HG03139 (cell line): ENCODE measurements at regions not wholly inside any gene's neighbourhood (a gene's known extent, or its start where the extent isn't known, plus 50 kb on each side); places are given as distances from the start of the nearest gene placed in this dataset.

Source experiments
- ATAC-seq: cut with Tn5 transposase; IDR thresholded peaks from one replicate; pipeline ENCODE4 v1.9.1; 2021; ENCODE audit not compliant: unreplicated experiment

GRCh38 chr5:96045888-96046287, 84.2 kb upstream of the ELL2 start:
- ATAC-seq, result no peak

GRCh38 chr5:96043446-96043845, 81.8 kb upstream of the ELL2 start:
- ATAC-seq, result no peak

DNA sequence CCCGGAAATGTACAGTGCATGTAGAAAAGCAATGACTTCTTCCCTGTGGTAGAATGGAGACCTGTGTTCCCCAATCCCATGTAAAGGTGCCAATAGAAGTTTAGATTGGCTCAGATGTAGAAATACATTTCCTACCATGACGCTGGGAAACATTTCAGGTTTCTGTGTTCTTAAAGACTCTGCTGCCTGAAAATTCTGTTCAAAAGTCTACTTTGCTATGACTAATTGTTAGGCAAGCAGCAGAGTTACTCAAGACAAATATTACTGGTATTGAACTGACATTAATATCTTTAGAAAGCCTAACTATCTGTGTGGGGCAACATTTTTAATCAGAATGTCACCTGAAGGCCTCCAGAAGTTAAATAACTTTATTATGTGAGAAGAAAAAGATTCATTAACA, 75.5 kb upstream of the ELL2 start:
- ATAC-seq, result no peak

GRCh38 chr5:96036301-96036700, 74.7 kb upstream of the ELL2 start:
- no peak for ATAC-seq

DNA sequence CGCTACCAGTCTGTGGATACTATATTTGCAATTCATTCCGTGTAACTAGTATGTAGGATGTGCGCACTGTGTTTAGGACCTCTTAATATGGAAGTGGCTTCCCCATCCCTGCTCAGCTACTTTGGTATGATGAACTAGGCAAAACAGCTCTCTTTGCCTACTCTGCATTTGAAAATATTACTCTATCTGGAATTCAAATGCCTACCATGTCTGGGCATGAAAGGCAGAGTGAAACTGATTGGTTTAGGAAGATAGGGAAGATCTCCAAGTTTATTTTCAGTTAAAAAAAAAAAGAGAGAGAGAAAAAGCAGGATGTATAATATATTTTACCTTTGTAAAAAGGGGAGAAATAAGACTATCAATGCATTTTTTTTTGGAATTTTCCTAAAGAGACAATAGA, 74.1 kb upstream of the ELL2 start:
- no peak for ATAC-seq

- no peak for ATAC-seq
Observed at GRCh38 chr5:96033116-96033515, 71.5 kb upstream of the ELL2 start.

GRCh38 chr5:96031811-96032261, 70.2 kb upstream of the ELL2 start:
- no peak for ATAC-seq

DNA sequence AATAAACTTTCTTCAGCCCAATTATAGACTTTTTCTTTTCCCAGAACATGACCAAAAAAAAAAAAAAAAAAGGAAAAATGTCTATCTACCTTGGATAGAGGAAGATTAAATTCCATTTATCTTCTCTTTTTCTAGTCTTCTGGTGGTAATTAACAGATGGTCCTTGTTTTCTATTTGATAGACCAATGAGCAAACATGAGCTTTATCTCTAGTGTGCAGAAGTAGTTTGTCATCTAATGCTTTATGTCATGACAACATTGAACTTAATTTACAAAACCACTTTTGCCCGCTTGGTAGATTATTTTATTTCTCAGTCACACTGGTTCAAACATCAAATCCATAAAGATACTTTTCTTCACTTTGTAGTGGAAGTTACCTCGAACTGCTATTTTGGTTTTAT, 69.5 kb upstream of the ELL2 start:
- no peak for ATAC-seq

DNA sequence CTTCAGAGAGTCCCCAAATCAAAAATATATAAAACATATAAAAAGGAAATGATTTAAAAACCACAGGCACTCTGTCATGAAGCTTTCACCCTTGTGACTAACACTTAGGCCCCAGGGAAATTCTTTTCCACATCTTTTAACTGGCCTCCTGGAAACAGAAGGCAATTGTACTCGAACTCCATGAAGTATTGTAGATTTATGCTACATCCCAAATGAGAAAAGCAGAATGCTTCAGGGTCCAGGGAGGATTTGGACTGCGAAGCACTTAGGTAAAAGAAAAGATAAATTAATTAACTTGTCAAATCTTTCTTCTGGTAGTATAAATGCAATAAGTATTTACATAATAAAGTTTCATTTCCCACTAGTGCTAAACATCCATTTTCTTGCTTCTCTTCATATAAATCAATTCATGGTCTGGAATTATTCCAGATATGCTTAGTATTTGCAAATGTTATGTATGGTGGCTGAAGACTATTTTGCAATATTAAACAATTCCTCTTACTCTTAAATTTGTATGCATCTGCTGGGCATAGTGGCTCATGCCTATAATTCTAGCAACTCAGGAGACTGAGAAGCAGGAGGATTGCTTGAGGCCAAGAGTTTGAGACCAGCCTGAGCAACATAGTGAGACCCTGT, 64.9 kb upstream of the ELL2 start:
- ATAC-seq, result no peak

GRCh38 chr5:96024683-96025475, 63.2 kb upstream of the ELL2 start:
- no peak for ATAC-seq

GRCh38 chr5:96023518-96023917, 61.9 kb upstream of the ELL2 start:
- no peak for ATAC-seq

DNA sequence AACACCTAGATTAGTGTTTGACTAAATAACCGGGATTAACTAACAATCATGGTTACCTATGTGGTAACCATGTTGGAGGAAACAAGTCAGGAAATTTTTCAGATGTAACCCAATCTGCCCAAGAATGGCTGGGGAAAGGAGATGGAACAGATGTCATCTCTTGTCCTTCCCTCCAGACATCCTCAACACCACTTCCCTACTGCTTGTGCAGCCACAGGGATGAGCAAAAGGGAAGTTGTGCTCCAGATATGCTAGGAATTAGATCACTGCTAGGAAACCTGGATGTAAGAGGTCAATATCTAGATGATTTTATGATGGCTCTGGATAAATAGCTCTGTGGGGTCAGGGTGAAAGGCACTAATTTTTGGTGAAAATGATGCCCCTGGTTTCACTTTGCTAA, 61.3 kb upstream of the ELL2 start:
- ATAC-seq, result no peak

GRCh38 chr5:96017951-96018350, 56.3 kb upstream of the ELL2 start:
- ATAC-seq, result no peak

DNA sequence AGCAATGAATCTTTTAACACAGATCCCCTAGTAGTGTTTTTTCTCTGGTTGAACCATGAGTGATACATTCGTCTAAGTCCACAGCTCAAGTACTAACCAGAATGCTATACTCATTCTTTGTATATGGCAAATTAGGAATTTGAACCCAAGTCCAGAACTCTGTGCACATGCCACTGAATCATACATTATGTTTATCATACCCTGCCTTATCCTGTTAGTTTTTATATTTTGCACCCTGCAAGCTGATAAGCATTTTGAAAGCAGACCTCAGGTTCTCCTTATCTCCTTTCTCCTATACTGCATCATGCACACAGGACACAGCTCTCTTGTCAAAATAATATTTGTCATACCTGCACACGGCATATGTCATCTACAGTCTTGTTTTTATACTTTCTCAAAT, 54.6 kb upstream of the ELL2 start:
- no peak for ATAC-seq

GRCh38 chr5:96015709-96016108, 54.1 kb upstream of the ELL2 start:
- ATAC-seq, result no peak

- no peak for ATAC-seq
Observed at GRCh38 chr5:96014395-96014794, 52.7 kb upstream of the ELL2 start.

DNA sequence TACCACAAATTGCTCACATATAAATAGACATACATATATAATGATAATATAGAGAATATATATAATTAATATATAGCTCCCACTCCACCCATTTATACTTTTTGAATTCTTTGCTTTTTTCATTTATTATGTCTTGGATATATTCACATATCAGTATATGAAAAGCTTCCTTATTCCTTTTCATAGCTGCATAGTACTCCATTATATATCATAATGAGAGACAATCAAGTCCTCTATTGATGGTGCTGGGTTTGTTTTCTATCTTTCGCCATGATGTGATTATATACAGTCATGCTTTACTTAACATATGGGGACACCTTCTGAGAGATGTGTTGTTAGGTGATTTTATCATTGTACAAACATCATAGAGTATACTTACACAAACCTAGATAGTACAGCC, 51.6 kb upstream of the ELL2 start:
- no peak for ATAC-seq

DNA sequence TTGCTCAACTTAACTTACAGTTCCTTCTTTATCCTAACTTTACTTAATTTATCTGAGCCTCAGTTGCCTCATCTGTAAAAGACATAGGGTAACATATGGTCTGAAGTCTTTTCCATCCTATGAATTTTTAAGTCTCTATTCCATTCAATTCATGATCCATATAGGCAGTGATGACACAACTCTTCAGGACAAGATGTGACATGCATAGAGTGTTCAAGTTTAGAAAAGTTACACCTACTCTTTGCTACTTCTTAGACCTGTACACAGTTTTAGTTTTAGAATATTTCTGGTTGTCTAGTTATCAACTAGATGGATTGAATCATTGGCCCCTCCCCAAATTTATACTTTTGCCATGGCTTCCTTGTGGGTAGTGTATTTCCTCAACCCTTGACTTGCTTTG, 50.7 kb upstream of the ELL2 start:
- no peak for ATAC-seq
